ENCODE measurements at regions not wholly inside any gene's neighbourhood (a gene's known extent, or its start where the extent isn't known, plus 50 kb on each side); places are given as distances from the start of the nearest gene placed in this dataset.

DNA sequence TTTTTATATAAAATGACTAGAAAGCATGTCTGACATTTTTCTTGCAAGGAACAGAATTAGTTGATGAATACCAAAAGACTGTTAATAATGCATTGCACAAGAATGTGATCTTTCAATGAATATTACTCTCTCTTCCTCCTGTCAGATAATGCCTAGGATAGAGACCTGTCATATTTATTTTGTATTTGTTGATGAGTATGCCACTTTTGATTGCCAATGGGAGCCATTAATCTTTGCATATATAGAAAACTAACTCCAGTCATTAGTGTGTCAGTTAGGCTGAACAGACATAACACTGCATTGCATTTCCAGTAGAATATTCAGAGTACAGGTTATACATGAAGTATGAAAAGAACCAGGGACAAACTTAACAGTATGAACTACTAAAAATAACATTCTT, 1125.3 kb downstream of the LRFN5 start:
- TF ChIP-seq, protein P1, sequence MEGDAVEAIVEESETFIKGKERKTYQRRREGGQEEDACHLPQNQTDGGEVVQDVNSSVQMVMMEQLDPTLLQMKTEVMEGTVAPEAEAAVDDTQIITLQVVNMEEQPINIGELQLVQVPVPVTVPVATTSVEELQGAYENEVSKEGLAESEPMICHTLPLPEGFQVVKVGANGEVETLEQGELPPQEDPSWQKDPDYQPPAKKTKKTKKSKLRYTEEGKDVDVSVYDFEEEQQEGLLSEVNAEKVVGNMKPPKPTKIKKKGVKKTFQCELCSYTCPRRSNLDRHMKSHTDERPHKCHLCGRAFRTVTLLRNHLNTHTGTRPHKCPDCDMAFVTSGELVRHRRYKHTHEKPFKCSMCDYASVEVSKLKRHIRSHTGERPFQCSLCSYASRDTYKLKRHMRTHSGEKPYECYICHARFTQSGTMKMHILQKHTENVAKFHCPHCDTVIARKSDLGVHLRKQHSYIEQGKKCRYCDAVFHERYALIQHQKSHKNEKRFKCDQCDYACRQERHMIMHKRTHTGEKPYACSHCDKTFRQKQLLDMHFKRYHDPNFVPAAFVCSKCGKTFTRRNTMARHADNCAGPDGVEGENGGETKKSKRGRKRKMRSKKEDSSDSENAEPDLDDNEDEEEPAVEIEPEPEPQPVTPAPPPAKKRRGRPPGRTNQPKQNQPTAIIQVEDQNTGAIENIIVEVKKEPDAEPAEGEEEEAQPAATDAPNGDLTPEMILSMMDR (IDR thresholded peaks at IDR 0.05): no peak
- TF ChIP-seq POLR2A (IDR thresholded peaks at IDR 0.05): no peak
- no peak for TF ChIP-seq POLR2AphosphoS5 (IDR thresholded peaks at IDR 0.05; ENCODE audit: insufficient read depth in 1 of 2, low read depth in 1 of 2)
